Tibial nerve (tissue), 4 donors: ENCODE measurements at regions not wholly inside any gene's neighbourhood (a gene's known extent, or its start where the extent isn't known, plus 50 kb on each side); places are given as distances from the start of the nearest gene placed in this dataset.

Experiments
- DNase-seq, 2 donors: peaks; one replicate each; pipeline ENCODE4 v3.0.0-alpha.2; 2019; ENCODE audit warnings: low spot score in 2 of 2
- H3K27ac ChIP-seq, 4 donors: fragments of 200-600 bp; sonication (generic) in 3 of 4; one replicate each; pipeline ENCODE4 v1.5.1; 2017 to 2019; ENCODE audit warnings: mild to moderate bottlenecking in 1 of 4
- H3K27me3 ChIP-seq, 2 donors: fragments of 200-600 bp; sonication (generic) in 1 of 2; one replicate each; pipeline versions ENCODE4 v1.5.1 to v1.6.0; 2017 to 2019
- H3K36me3 ChIP-seq, 3 donors: fragments of 200-600 bp; sonication (generic); one replicate each; pipeline ENCODE4 v1.5.1; 2018 to 2019
- H3K4me1 ChIP-seq, 4 donors: fragments of 200-600 bp; sonication (generic) in 3 of 4; one replicate each; pipeline ENCODE4 v1.5.1; 2017 to 2019
- H3K4me3 ChIP-seq, 4 donors: fragments of 200-600 bp; sonication (generic) in 3 of 4; one replicate each; pipeline ENCODE4 v1.5.1; 2017 to 2019; ENCODE audit warnings: mild to moderate bottlenecking in 1 of 4, moderate library complexity in 1 of 4
- H3K9me3 ChIP-seq, 4 donors: fragments of 200-600 bp; sonication (generic) in 3 of 4; one replicate each; pipeline ENCODE4 v1.5.1; 2017 to 2019
- CTCF ChIP-seq, 5 experiments: fragments of 200-600 bp in 3 of 5; fragments of 450-650 bp in 2 of 5; sonication (generic) in 3 of 5; IDR thresholded peaks; one replicate each; pipeline ENCODE4 v1.5.1; 2016 to 2019; ENCODE audit warnings: antibody characterized with exemption in 5 of 5, mild to moderate bottlenecking in 3 of 5, moderate library complexity in 2 of 5
- EP300 ChIP-seq, 2 donors: sonication (generic); formaldehyde crosslinking; IDR thresholded peaks; one replicate each; pipeline ENCODE4 v1.6.1; 2017; ENCODE audit warnings: antibody characterized with exemption in 2 of 2, mild to moderate bottlenecking in 1 of 2
- POLR2A ChIP-seq, 2 donors: fragments of 450-650 bp; IDR thresholded peaks; one replicate each; pipeline ENCODE4 v1.6.1; 2017; ENCODE audit warnings: antibody characterized with exemption in 2 of 2, mild to moderate bottlenecking in 2 of 2, moderate library complexity in 2 of 2
- WGBS, 2 donors: methylation state at CpG; one replicate each; pipeline ENCODE4 v1.1.5; 2018; 5-methylcytosine and 5-hydroxymethylcytosine counted together

DNA sequence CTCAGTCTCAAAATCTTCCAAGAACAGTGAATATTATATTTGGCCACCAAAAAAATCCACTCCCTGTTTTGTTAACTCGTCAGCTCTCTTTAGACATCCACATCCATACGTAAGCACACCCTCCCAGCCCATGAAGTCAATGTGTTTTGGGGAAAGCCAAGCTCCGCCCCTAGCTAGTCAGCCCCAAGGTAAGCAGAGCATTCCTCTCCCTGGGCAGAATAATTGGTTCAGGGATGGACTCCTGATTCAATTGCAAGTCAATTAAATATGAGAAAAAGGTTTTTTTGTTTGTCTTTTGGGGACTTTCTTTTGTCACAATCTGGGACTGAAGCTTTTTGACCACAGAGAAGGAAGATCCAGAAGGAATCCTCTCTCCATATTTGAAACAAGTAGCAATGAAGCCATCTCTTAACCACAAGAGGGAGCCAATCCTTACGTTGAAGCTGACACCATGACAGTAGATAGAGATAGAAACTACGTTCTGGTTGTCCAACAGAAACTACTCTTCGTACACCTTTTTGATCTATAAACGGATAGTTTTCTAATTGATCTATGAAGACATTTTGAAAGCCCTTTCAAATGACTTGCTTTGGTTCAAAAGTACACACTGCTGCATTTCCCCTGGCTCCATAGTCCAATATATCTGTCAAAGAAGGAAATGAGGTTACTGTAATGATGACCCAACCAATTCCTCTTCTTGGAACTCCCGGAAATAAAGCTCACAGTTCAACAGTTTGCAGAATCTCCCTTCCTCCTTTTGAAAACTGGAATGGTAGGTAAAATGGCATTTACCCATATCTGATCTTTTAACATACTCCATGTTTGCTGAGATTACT lies 166.4 kb downstream of the TLE1 start:
- TF ChIP-seq EP300 (IDR thresholded peaks at IDR 0.05) (peak in 1 of 2 donors; percentile 28), CTCF (IDR thresholded peaks at IDR 0.05) (peak; percentile 35 to 75 (median 48)), POLR2A (IDR thresholded peaks at IDR 0.05) (no peak)
- peak overlapping the region in 1 of 4 donors; percentile 17 for H3K4me3 ChIP-seq
- H3K4me1 ChIP-seq = peaks cover 0 to 5% (median 0%) of the 10 kb centered on the region in 4 donors
- no peaks in the 10 kb centered on the region for H3K9me3 ChIP-seq
- no peaks in the 10 kb centered on the region for H3K36me3 ChIP-seq
- no peaks in the 10 kb centered on the region for H3K27me3 ChIP-seq
- 57 to 58% methylated on average over 8 of the region's 8 CpGs for WGBS, 2 donors
- H3K27ac ChIP-seq = no peak overlapping the region
- peak in 1 of 2 donors; percentile 51 for DNase-seq

- Histone ChIP-seq H3K27me3 (no peaks in the 10 kb centered on the region), H3K9me3 (no peaks in the 10 kb centered on the region), H3K36me3 (no peaks in the 10 kb centered on the region), H3K27ac (no peak overlapping the region), H3K4me3 (no peak overlapping the region), H3K4me1 (peaks cover 0 to 5% (median 0%) of the 10 kb centered on the region in 4 donors)
- 84 to 88% methylated on average over 3 of the region's 3 CpGs for WGBS, 2 donors
- no peak for DNase-seq
- no peak for TF ChIP-seq CTCF (IDR thresholded peaks at IDR 0.05)
- no peak for TF ChIP-seq POLR2A (IDR thresholded peaks at IDR 0.05)
- TF ChIP-seq EP300 (IDR thresholded peaks at IDR 0.05) = no peak
Measured at GRCh38 chr9:81521892-81522291, 167.5 kb downstream of the TLE1 start.

- no peak overlapping the region for H3K27ac ChIP-seq
- no peak overlapping the region for H3K4me3 ChIP-seq
- H3K27me3 ChIP-seq = no peaks in the 10 kb centered on the region
- peaks cover 0 to 5% (median 0%) of the 10 kb centered on the region in 4 donors for H3K4me1 ChIP-seq
- no peak for TF ChIP-seq EP300 (IDR thresholded peaks at IDR 0.05)
- no peak for TF ChIP-seq POLR2A (IDR thresholded peaks at IDR 0.05)
- no peak for TF ChIP-seq CTCF (IDR thresholded peaks at IDR 0.05)
- H3K9me3 ChIP-seq = no peaks in the 10 kb centered on the region
- 93 to 99% methylated on average over 2 of the region's 2 CpGs for WGBS, 2 donors
- no peak for DNase-seq
- no peaks in the 10 kb centered on the region for H3K36me3 ChIP-seq
Measured at GRCh38 chr9:81519816-81520495, 169.4 kb downstream of the TLE1 start.

- no peaks in the 10 kb centered on the region for H3K9me3 ChIP-seq
- no peak overlapping the region for H3K4me3 ChIP-seq
- no peak overlapping the region for H3K27ac ChIP-seq
- WGBS, 2 donors = 69 to 81% methylated on average over 2 of the region's 2 CpGs
- no peaks in the 10 kb centered on the region for H3K36me3 ChIP-seq
- no peak for DNase-seq
- TF ChIP-seq EP300 (IDR thresholded peaks at IDR 0.05) = no peak
- no peak for TF ChIP-seq POLR2A (IDR thresholded peaks at IDR 0.05)
- TF ChIP-seq CTCF (IDR thresholded peaks at IDR 0.05) = no peak
- no peaks in the 10 kb centered on the region for H3K27me3 ChIP-seq
- peaks cover 0 to 15% (median 0%) of the 10 kb centered on the region in 4 donors for H3K4me1 ChIP-seq
Measured at GRCh38 chr9:81517954-81518353, 171.4 kb downstream of the TLE1 start.

DNA sequence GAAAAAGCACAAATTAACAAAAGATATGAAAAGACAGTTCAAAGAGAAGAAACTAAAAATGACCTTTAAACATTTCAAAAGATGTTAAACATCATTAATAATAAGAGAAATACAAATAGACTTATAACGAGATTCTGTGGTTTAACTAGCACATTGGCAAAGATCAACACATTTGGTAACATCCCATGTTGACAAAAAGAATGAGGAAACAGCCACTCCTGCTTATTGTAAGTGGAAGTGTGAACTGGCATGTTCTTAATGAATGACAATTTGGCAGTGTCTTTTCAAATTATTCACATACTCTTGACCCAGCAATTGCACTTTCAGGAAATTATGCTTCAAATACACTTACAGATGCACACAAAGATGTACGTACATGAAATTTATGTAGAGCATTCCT lies 176.3 kb downstream of the TLE1 start:
- H3K4me1 ChIP-seq = peaks cover 0 to 13% (median 0%) of the 10 kb centered on the region in 4 donors
- H3K27ac ChIP-seq = no peak overlapping the region
- TF ChIP-seq CTCF (IDR thresholded peaks at IDR 0.05) (no peak), POLR2A (IDR thresholded peaks at IDR 0.05) (no peak), EP300 (IDR thresholded peaks at IDR 0.05) (no peak)
- WGBS, 2 donors = 31 to 36% methylated on average over 2 of the region's 2 CpGs
- DNase-seq = no peak
- H3K4me3 ChIP-seq = no peak overlapping the region
- no peaks in the 10 kb centered on the region for H3K9me3 ChIP-seq
- no peaks in the 10 kb centered on the region for H3K36me3 ChIP-seq
- no peaks in the 10 kb centered on the region for H3K27me3 ChIP-seq
